NB4 (cell line): ENCODE measurements at regions not wholly inside any gene's neighbourhood (a gene's known extent, or its start where the extent isn't known, plus 50 kb on each side); places are given as distances from the start of the nearest gene placed in this dataset.

Experiments used
- DNase-seq: peaks from one replicate; pipeline ENCODE4 v3.0.0; 2010; ENCODE audit warnings: low read depth
- H3K4me3 ChIP-seq: one replicate; pipeline ENCODE4 v1.5.1; 2011; ENCODE audit warnings: mild to moderate bottlenecking, low read depth, low read length, moderate library complexity
- CTCF ChIP-seq: IDR thresholded peaks from one replicate; pipeline ENCODE4 v1.5.1; 2012; ENCODE audit warnings: low read depth, low read length
- MYC ChIP-seq: IDR thresholded peaks from 2 replicates; pipeline ENCODE4 v1.6.1; 2011; ENCODE audit warnings: low read depth, low read length
- POLR2A ChIP-seq: IDR thresholded peaks from 2 replicates; pipeline ENCODE4 v1.6.1; 2011; ENCODE audit warnings: mild to moderate bottlenecking; ENCODE audit not compliant: insufficient read length; ENCODE audit errors: extremely low read depth
- TF ChIP-seq, protein P1 (sequence below): IDR thresholded peaks from 2 replicates; pipeline ENCODE4 v1.6.1; 2011; ENCODE audit warnings: low read depth, low read length

DNA sequence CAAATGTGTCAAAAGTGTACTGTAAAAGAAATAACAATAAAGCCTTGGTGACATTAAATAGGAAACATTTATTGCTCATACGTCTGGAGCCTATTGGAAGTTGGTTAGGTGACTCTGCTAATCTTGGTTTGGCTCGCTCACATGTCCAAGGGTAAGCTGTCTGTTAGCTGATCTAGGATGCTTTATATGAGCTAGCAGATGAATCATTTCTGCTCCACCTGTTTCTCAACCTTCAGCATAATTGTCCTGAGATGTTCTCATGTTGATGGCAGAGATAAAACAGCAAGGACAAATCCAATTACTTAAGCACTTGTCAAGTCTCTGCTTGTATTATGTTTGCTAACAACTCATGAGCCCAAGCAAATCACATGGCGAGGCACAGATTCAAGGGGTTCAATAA lies 56.0 kb upstream of the CD53 start:
- TF ChIP-seq, protein P1, sequence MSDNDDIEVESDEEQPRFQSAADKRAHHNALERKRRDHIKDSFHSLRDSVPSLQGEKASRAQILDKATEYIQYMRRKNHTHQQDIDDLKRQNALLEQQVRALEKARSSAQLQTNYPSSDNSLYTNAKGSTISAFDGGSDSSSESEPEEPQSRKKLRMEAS = no peak
- TF ChIP-seq MYC = no peak

GRCh38 chr1:110811529-110811928 lies 61.4 kb upstream of the CD53 start:
- no peak for DNase-seq
- H3K4me3 ChIP-seq = no peak overlapping the region
- TF ChIP-seq POLR2A = no peak
- no peak for TF ChIP-seq CTCF
- TF ChIP-seq, protein P1 = no peak
- TF ChIP-seq MYC = no peak

More for the DNA sequence above, 56.0 kb upstream of the CD53 start:
- DNase-seq = no peak
- H3K4me3 ChIP-seq = no peak overlapping the region

DNA sequence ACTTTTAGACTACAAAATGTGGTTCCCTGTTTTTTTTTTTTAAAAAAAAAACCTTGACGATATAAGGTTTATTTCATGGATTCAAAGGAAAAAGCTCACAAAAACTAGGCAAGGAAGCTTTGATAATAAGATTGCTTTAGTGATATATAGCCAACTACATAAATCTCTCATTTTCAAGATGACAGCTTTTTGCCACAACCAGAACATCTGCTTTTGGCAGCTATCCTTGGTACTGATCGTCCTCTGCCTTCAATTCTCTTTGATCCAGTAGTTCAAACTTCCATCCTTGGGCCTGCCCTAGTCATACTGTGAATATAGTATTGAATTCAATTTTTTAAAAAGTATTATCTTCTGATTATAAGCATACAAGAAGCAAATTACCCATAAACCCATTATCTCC lies 72.9 kb upstream of the CD53 start:
- TF ChIP-seq POLR2A = no peak
- TF ChIP-seq, protein P1 = 0 out of 2 replicates have a peak, but pooled peaks have one; percentile 7
- no peak overlapping the region for H3K4me3 ChIP-seq
- DNase-seq = no peak

- DNase-seq = no peak
- H3K4me3 ChIP-seq = no peak overlapping the region
- TF ChIP-seq CTCF = no peak
- TF ChIP-seq POLR2A = no peak
- no peak for TF ChIP-seq MYC
- TF ChIP-seq, protein P1 = no peak
These were observed 74.2 kb upstream of the CD53 start for GRCh38 chr1:110798691-110799256.

DNA sequence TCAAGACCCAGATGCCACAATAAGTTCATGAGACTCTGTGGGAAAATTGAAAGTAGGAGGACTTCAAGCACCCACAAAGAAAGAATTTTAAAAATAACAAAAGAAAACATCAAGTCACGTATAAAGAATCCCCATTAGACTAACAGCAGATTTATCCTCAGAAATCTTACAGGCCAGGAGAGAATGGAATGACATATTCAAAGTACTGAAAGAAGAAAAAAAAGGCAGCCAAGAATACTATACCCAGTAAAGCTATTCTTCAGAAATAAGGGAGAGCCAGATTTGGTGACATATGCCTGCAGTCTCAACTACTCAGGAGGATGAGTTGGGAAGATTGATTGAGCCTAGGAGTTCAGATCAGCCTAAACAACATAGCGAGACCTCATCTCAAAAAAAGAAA lies 84.3 kb upstream of the CD53 start:
- H3K4me3 ChIP-seq = no peak overlapping the region
- DNase-seq = no peak
- TF ChIP-seq POLR2A (no peak), CTCF (no peak), MYC (no peak)
- TF ChIP-seq, protein P1 = no peak

GRCh38 chr1:110787328-110788071 lies 85.4 kb upstream of the CD53 start:
- no peak for TF ChIP-seq CTCF
- no peak for DNase-seq
- H3K4me3 ChIP-seq = no peak overlapping the region
